Activated CD8-positive, alpha-beta memory T cell treated with anti-CD3 and anti-CD28 coated beads for 48 hours (primary cell): ENCODE measurements at regions not wholly inside any gene's neighbourhood (a gene's known extent, or its start where the extent isn't known, plus 50 kb on each side); places are given as distances from the start of the nearest gene placed in this dataset.
"Not testable (repeated sequence)": the region's sequence is repeated elsewhere in the genome, so short reads cannot be mapped to it uniquely, and the experiment has no call there.

Source experiments
- DNase-seq, 3 experiments: peaks; one replicate each; pipeline ENCODE4 v3.0.0-alpha.2; 2020; ENCODE audit warnings: low read depth in 2 of 3, low spot score in 2 of 3

- DNase-seq = no peak
These were observed 266.2 kb downstream of the MED10 start for GRCh38 chr5:6112125-6112524.

DNA sequence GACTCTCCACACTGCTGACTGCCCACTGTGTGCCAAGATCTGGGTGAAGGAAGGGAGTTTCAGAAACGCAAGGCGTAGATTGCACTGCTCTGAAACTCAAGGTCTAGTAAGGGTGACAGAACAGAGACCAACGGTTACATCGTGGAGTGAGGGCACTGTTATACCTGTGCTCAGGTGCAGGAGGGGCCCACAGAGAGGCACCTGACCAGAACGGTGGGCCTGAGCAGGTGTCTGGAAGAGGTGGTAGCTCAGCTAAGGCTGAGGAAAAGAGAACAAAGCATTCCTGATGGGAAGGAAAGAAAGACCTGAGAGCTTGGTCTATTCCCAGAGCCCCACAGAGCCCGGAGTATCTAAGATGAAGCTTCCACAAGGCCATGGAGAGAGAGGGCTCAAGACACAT, 267.2 kb downstream of the MED10 start:
- DNase-seq = no peak

DNA sequence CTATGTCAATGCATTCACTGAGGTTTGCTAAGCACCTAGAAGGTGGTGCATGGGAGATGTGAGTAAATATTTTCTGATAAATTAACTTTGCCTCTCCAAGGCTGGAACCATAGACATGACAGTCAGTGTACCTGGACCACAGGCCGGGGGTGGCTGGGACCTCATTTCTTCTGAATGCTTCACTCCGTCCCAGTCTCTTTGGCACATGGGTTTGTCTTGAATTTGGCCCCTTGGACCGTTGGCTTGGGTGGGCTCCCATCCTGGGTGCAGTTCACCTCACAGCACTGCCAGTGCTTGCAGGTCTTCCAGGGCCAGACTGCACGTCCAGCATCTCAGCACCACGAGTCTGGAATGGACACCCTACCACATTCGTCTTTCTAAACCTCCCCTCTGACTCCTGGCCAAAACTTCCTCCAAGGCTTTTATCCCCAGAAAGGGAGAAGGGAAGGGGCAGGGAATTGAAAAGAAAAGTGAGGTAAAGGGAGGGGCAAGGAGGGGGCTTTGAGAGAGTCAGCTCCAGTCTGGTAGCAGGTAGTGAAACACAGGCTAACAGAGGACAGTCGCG, 267.8 kb downstream of the MED10 start:
- no peak for DNase-seq

- no peak for DNase-seq
These were observed 269.1 kb downstream of the MED10 start for GRCh38 chr5:6108981-6109825.

GRCh38 chr5:6108540-6108848, 269.9 kb downstream of the MED10 start:
- DNase-seq = no peak

DNA sequence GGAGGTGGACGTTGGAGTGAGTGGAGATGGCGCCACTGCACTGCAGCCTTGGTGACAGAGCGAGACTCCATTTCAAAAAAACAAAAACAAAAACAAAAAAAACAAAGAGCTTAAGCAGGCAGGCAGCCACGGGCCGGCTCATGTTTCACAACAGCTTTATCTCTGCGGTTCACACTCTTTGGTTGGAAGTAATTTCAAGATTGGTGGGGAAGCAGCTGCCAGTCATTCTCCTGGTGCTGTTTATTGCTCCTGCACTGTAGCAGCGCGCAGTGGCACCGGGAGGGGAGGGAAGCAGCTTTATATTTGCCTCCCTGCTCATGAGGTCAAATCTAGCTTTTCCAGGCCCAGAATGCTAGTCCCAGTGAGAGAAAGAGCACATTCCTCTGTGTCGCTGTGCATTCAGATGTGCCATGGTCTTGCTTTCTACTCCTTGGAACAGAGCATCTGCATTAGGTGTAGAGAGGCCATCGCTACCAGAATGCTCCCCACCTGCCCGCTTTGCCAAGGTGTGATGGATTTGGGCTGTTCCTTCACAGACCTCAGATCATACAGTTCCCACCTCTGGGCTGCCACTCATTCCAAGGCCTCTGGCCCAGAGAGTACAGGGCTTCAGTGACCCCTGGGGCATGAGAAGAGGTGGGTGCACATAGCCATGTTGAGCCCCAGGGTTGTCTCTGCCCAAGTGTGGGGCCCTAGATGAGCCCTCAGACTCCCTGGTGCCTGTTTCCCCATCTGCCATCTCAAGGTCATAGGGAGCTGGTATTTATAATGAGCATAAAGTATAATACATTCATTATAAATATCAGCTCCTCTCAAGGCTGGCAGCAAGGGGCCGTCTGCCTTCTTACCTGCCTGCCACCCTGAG, 270.4 kb downstream of the MED10 start:
- DNase-seq = no peak

GRCh38 chr5:6106756-6107155, 271.6 kb downstream of the MED10 start:
- no peak for DNase-seq

DNA sequence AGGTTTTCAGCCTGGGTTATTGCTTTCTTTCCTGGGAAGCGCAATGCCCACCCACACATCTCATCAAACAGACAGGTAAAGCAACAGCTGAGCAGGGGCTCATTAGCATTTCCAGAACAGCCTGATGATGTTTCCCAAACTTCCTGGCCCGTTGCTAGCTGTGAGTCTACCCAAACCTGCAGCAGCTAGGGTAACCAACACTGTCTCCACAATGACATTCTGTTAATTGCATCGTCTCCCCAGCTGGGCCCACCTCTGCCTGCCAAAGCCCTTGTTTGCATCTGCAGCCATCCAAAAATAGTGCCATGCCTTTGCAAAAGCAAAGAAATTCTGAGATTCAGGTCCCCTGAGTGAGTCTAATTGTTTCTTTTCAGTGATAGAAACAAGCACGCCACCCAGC, 273.0 kb downstream of the MED10 start:
- DNase-seq = no peak

- no peak for DNase-seq
These were observed 282.2 kb downstream of the MED10 start for GRCh38 chr5:6096101-6096500.

- DNase-seq = not testable (repeated sequence)
These were observed 284.2 kb downstream of the MED10 start for GRCh38 chr5:6094180-6094579.

GRCh38 chr5:6090838-6091237, 287.5 kb downstream of the MED10 start:
- no peak for DNase-seq

GRCh38 chr5:6090079-6090654, 288.2 kb downstream of the MED10 start:
- DNase-seq = no peak

- no peak for DNase-seq
These were observed 289.6 kb downstream of the MED10 start for GRCh38 chr5:6088706-6089105.

GRCh38 chr5:6087576-6087975, 290.8 kb downstream of the MED10 start:
- no peak for DNase-seq

- DNase-seq = no peak
These were observed 291.5 kb downstream of the MED10 start for GRCh38 chr5:6086871-6087270.

- no peak for DNase-seq
These were observed 292.9 kb downstream of the MED10 start for GRCh38 chr5:6085341-6085860.

DNA sequence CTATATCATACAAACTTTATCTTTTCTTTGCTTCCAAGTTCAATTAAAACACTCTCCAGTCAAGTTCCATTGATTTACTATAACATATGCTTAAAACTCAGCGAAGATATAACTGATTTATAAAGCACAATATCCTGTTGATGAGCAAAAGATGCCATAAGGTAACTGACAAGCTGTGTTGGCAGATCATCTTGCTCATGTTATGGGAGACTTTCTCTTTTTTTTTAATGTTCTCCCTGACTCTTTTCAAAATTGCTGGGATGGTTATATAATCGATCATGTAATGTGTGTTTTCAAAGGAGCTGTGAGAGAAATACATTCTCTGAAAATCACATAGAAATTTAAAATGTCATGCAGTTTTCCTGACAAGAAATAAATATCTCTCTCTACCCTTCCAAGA, 293.5 kb downstream of the MED10 start:
- DNase-seq = no peak

GRCh38 chr5:6084376-6084775, 294.0 kb downstream of the MED10 start:
- no peak for DNase-seq

GRCh38 chr5:6083311-6083978, 294.9 kb downstream of the MED10 start:
- no peak for DNase-seq

- no peak for DNase-seq
These were observed 295.7 kb downstream of the MED10 start for GRCh38 chr5:6082685-6083084.

GRCh38 chr5:6081727-6082210, 296.6 kb downstream of the MED10 start:
- DNase-seq = no peak
